ENCODE measurements at regions not wholly inside any gene's neighbourhood (a gene's known extent, or its start where the extent isn't known, plus 50 kb on each side); places are given as distances from the start of the nearest gene placed in this dataset.

GRCh38 chr5:15374886-15375285 lies 125.1 kb upstream of the FBXL7 start:
- Histone ChIP-seq H3K27me3 (replicated peaks; ENCODE audit: insufficient read depth, low read depth, low read length, poor library complexity) (no peaks in the 10 kb centered on the region), H3K27ac (ENCODE audit: low read depth, low read length, poor library complexity, severe bottlenecking) (no peak overlapping the region), H3K4me1 (ENCODE audit: insufficient read depth, low read length, poor library complexity, severe bottlenecking) (no peaks in the 10 kb centered on the region), H3K36me3 (ENCODE audit: insufficient read depth, low read length, poor library complexity, severe bottlenecking) (no peaks in the 10 kb centered on the region), H3K9me3 (ENCODE audit: low read depth, low read length, poor library complexity, severe bottlenecking) (no peaks in the 10 kb centered on the region), H3K4me3 (ENCODE audit: low read depth, low read length, poor library complexity, severe bottlenecking) (no peak overlapping the region)
- intact Hi-C loops (cut with micrococcal nuclease; ENCODE audit: unreplicated experiment) = no loop called here
- POLR2A ChIA-PET (ENCODE audit: low non-redundant PET) = no interaction called here
- CTCF ChIA-PET = no interaction called here
- no peak for TF ChIP-seq EZH2 (IDR thresholded peaks at IDR 0.05; ENCODE audit: borderline replicate concordance, low read depth, low read length, poor library complexity, severe bottlenecking)
- no peak for TF ChIP-seq CTCF (conservative IDR thresholded peaks at IDR 0.05; ENCODE audit: low read depth, low read length)
- DNase-seq (ENCODE audit: low spot score) = no peak
- no TSS peak for BruUV-seq (replicated peaks)

DNA sequence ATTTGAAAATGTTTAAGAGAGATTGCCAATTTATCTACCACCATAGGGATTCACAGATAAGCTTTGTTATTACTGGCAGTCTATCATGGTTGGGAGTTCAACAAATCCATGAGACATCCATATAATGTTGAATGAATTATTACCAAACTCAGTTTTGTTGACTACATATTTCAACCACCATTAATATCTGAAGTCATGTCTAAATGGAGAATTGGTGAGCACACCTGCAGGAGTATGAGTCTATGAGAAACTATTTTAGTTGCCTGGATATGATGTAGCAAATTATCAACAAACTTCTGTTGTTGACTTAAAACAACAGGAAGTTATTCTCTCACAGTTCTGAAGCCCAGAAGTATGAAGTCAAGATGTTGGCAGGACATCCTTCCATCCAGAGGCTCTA lies 126.8 kb upstream of the FBXL7 start:
- no peak overlapping the region for H3K27ac ChIP-seq (ENCODE audit: low read depth, low read length, poor library complexity, severe bottlenecking)
- no peak for DNase-seq (ENCODE audit: low spot score)
- POLR2A ChIA-PET (ENCODE audit: low non-redundant PET) = no interaction called here
- H3K4me1 ChIP-seq (ENCODE audit: insufficient read depth, low read length, poor library complexity, severe bottlenecking) = no peaks in the 10 kb centered on the region
- H3K4me3 ChIP-seq (ENCODE audit: low read depth, low read length, poor library complexity, severe bottlenecking) = no peak overlapping the region
- no peak for TF ChIP-seq EZH2 (IDR thresholded peaks at IDR 0.05; ENCODE audit: borderline replicate concordance, low read depth, low read length, poor library complexity, severe bottlenecking)
- no peak for TF ChIP-seq CTCF (conservative IDR thresholded peaks at IDR 0.05; ENCODE audit: low read depth, low read length)
- H3K9me3 ChIP-seq (ENCODE audit: low read depth, low read length, poor library complexity, severe bottlenecking) = no peaks in the 10 kb centered on the region
- BruUV-seq (replicated peaks) = no TSS peak
- H3K36me3 ChIP-seq (ENCODE audit: insufficient read depth, low read length, poor library complexity, severe bottlenecking) = no peaks in the 10 kb centered on the region
- CTCF ChIA-PET = no interaction called here
- H3K27me3 ChIP-seq (replicated peaks; ENCODE audit: insufficient read depth, low read depth, low read length, poor library complexity) = no peaks in the 10 kb centered on the region
- intact Hi-C loops (cut with micrococcal nuclease; ENCODE audit: unreplicated experiment) = no loop called here

- CTCF ChIA-PET = no interaction called here
Observed at GRCh38 chr5:15371184-15371583, 128.8 kb upstream of the FBXL7 start.

More at GRCh38 chr5:15371184-15371583, 128.8 kb upstream of the FBXL7 start:
- Histone ChIP-seq H3K36me3 (ENCODE audit: insufficient read depth, low read length, poor library complexity, severe bottlenecking) (no peaks in the 10 kb centered on the region), H3K4me1 (ENCODE audit: insufficient read depth, low read length, poor library complexity, severe bottlenecking) (no peaks in the 10 kb centered on the region), H3K27me3 (replicated peaks; ENCODE audit: insufficient read depth, low read depth, low read length, poor library complexity) (no peaks in the 10 kb centered on the region), H3K9me3 (ENCODE audit: low read depth, low read length, poor library complexity, severe bottlenecking) (no peaks in the 10 kb centered on the region), H3K4me3 (ENCODE audit: low read depth, low read length, poor library complexity, severe bottlenecking) (no peak overlapping the region), H3K27ac (ENCODE audit: low read depth, low read length, poor library complexity, severe bottlenecking) (no peak overlapping the region)
- intact Hi-C loops (cut with micrococcal nuclease; ENCODE audit: unreplicated experiment) = no loop called here
- TF ChIP-seq EZH2 (IDR thresholded peaks at IDR 0.05; ENCODE audit: borderline replicate concordance, low read depth, low read length, poor library complexity, severe bottlenecking) (no peak), CTCF (conservative IDR thresholded peaks at IDR 0.05; ENCODE audit: low read depth, low read length) (no peak)
- BruUV-seq (replicated peaks) = no TSS peak
- DNase-seq (ENCODE audit: low spot score) = no peak
- POLR2A ChIA-PET (ENCODE audit: low non-redundant PET) = no interaction called here
